AG04450 (cell line): ENCODE measurements at regions not wholly inside any gene's neighbourhood (a gene's known extent, or its start where the extent isn't known, plus 50 kb on each side); places are given as distances from the start of the nearest gene placed in this dataset.

Experiments
- CTCF ChIA-PET: fragments of 300-600, 350-600 bp; formaldehyde crosslinking; extraction: SDS; loops from one replicate; lab custom pipeline; 2022; ENCODE audit warnings: antibody characterized with exemption, inconsistent platforms; lab: Charles Lee
- POLR2A ChIA-PET: fragments of 350-600 bp; formaldehyde crosslinking; extraction: SDS; loops from one replicate; lab custom pipeline; 2021; ENCODE audit warnings: antibody characterized with exemption, inconsistent platforms; lab: Yijun Ruan, JAX
- DNase-seq: peaks from one replicate; pipeline ENCODE4 v3.0.0-alpha.2; 2011; ENCODE audit warnings: low read depth, low spot score
- H3K27ac ChIP-seq: one replicate; pipeline ENCODE4 v1.5.1; 2012; ENCODE audit warnings: low read depth, low read length, control low read depth
- H3K27me3 ChIP-seq: one replicate; pipeline ENCODE4 v1.6.0; 2012; ENCODE audit warnings: low read length; ENCODE audit not compliant: control insufficient read depth, insufficient read depth
- H3K4me3 ChIP-seq: 2 replicates; pipeline ENCODE4 v1.5.1; 2011; ENCODE audit warnings: mild to moderate bottlenecking, low read depth, low read length, control low read depth
- H3K9me3 ChIP-seq: 2 replicates; pipeline ENCODE4 v1.5.1; 2012; ENCODE audit warnings: low read length; ENCODE audit not compliant: control insufficient read depth, insufficient read depth
- CTCF ChIP-seq: IDR thresholded peaks from 2 replicates; pipeline ENCODE4 v1.5.1; 2011; ENCODE audit warnings: low read depth, low read length, control low read depth, inconsistent platforms

- no peak overlapping the region for H3K27ac ChIP-seq
- H3K9me3 ChIP-seq: no peaks in the 10 kb centered on the region; the same call in 1 of the 2 replicates
- H3K4me3 ChIP-seq: no peak overlapping the region
- CTCF ChIA-PET: no interaction called here
- H3K27me3 ChIP-seq: no peaks in the 10 kb centered on the region
- no peak for TF ChIP-seq CTCF
- no peak for DNase-seq
- POLR2A ChIA-PET: no interaction called here
Observed at GRCh38 chrX:139287155-139287924, 243.2 kb upstream of the F9 start.

GRCh38 chrX:139286342-139286741 lies 244.2 kb upstream of the F9 start:
- CTCF ChIA-PET: no interaction called here

GRCh38 chrX:139267851-139268250 lies 262.7 kb upstream of the F9 start:
- ChIA-PET POLR2A (no interaction called here), CTCF (no interaction called here)

More at GRCh38 chrX:139286342-139286741, 244.2 kb upstream of the F9 start:
- H3K27me3 ChIP-seq: no peaks in the 10 kb centered on the region
- no peak for DNase-seq
- H3K9me3 ChIP-seq: no peaks in the 10 kb centered on the region; the same call in 1 of the 2 replicates
- no peak overlapping the region for H3K27ac ChIP-seq
- no peak overlapping the region for H3K4me3 ChIP-seq
- POLR2A ChIA-PET: no interaction called here
- no peak for TF ChIP-seq CTCF

GRCh38 chrX:139246295-139246694 lies 284.2 kb upstream of the F9 start:
- ChIA-PET POLR2A (no interaction called here), CTCF (no interaction called here)
- H3K27me3 ChIP-seq: no peaks in the 10 kb centered on the region
- DNase-seq: no peak
- no peak overlapping the region for H3K27ac ChIP-seq
- H3K4me3 ChIP-seq: no peak overlapping the region
- no peaks in the 10 kb centered on the region for H3K9me3 ChIP-seq
- no peak for TF ChIP-seq CTCF

More at GRCh38 chrX:139267851-139268250, 262.7 kb upstream of the F9 start:
- H3K27me3 ChIP-seq: no peaks in the 10 kb centered on the region
- no peak overlapping the region for H3K27ac ChIP-seq
- no peak overlapping the region for H3K4me3 ChIP-seq
- no peak for DNase-seq
- H3K9me3 ChIP-seq: no peaks in the 10 kb centered on the region; the same call in 1 of the 2 replicates
- no peak for TF ChIP-seq CTCF

GRCh38 chrX:139237141-139237540 lies 293.4 kb upstream of the F9 start:
- Histone ChIP-seq H3K27ac (no peak overlapping the region), H3K4me3 (no peak overlapping the region), H3K27me3 (no peaks in the 10 kb centered on the region), H3K9me3 (no peaks in the 10 kb centered on the region)
- ChIA-PET CTCF (no interaction called here), POLR2A (no interaction called here)
- TF ChIP-seq CTCF: no peak
- DNase-seq: no peak
